Glutamatergic neuron (in vitro differentiated cells): ENCODE measurements at regions not wholly inside any gene's neighbourhood (a gene's known extent, or its start where the extent isn't known, plus 50 kb on each side); places are given as distances from the start of the nearest gene placed in this dataset.

Experiments used
- DNase-seq: peaks from one replicate; pipeline ENCODE4 v3.0.0; 2022
- H3K27ac Mint-ChIP-seq: one replicate; pipeline ENCODE4 v1.8.0; 2020; ENCODE audit warnings: mild to moderate bottlenecking, mixed read lengths, inconsistent platforms; ENCODE audit not compliant: unreplicated experiment
- H3K27me3 Mint-ChIP-seq: one replicate; pipeline ENCODE4 v1.8.0; 2020; ENCODE audit warnings: mild to moderate bottlenecking, moderate library complexity, mixed read lengths, inconsistent platforms; ENCODE audit not compliant: unreplicated experiment
- H3K36me3 Mint-ChIP-seq: one replicate; pipeline ENCODE4 v1.8.0; 2020; ENCODE audit warnings: mild to moderate bottlenecking, mixed read lengths, inconsistent platforms; ENCODE audit not compliant: unreplicated experiment
- H3K4me1 Mint-ChIP-seq: one replicate; pipeline ENCODE4 v1.8.0; 2020; ENCODE audit warnings: mild to moderate bottlenecking, low read depth, mixed read lengths, inconsistent platforms; ENCODE audit not compliant: unreplicated experiment
- H3K4me3 Mint-ChIP-seq: one replicate; pipeline ENCODE4 v1.8.0; 2020; ENCODE audit warnings: mild to moderate bottlenecking, mixed read lengths, inconsistent platforms; ENCODE audit not compliant: unreplicated experiment
- H3K9me3 Mint-ChIP-seq: one replicate; pipeline ENCODE4 v1.8.0; 2020; ENCODE audit warnings: mild to moderate bottlenecking, moderate library complexity, mixed read lengths, inconsistent platforms; ENCODE audit not compliant: unreplicated experiment
- CTCF ChIP-seq: fragments of 200-600 bp; sonication (generic); IDR thresholded peaks from one replicate; pipeline ENCODE4 v1.5.0; 2021; ENCODE audit not compliant: partially characterized antibody, unreplicated experiment

GRCh38 chr10:130707389-130707979 is 571.3 kb downstream of the GLRX3 start:
- H3K4me3 Mint-ChIP-seq, result no peak overlapping the region
- H3K4me1 Mint-ChIP-seq, result no peaks in the 10 kb centered on the region
- no peak for TF ChIP-seq CTCF
- H3K9me3 Mint-ChIP-seq, result peaks cover 7% of the 10 kb centered on the region
- no peak overlapping the region for H3K27ac Mint-ChIP-seq
- DNase-seq, result no peak
- H3K27me3 Mint-ChIP-seq, result peaks cover 7% of the 10 kb centered on the region
- H3K36me3 Mint-ChIP-seq, result no peaks in the 10 kb centered on the region

GRCh38 chr10:130708465-130709070 is 572.4 kb downstream of the GLRX3 start:
- H3K4me3 Mint-ChIP-seq, result no peak overlapping the region
- peaks cover 6% of the 10 kb centered on the region for H3K27me3 Mint-ChIP-seq
- no peaks in the 10 kb centered on the region for H3K4me1 Mint-ChIP-seq
- peaks cover 11% of the 10 kb centered on the region for H3K9me3 Mint-ChIP-seq
- H3K36me3 Mint-ChIP-seq, result no peaks in the 10 kb centered on the region
- no peak for DNase-seq
- TF ChIP-seq CTCF, result no peak
- no peak overlapping the region for H3K27ac Mint-ChIP-seq

GRCh38 chr10:130709415-130709814 is 573.2 kb downstream of the GLRX3 start:
- H3K9me3 Mint-ChIP-seq, result peaks cover 11% of the 10 kb centered on the region

GRCh38 chr10:130711072-130711471 is 574.9 kb downstream of the GLRX3 start:
- Mint-ChIP-seq H3K27me3 (peaks cover 7% of the 10 kb centered on the region), H3K9me3 (peaks cover 8% of the 10 kb centered on the region), H3K4me1 (no peaks in the 10 kb centered on the region), H3K27ac (no peak overlapping the region), H3K4me3 (no peak overlapping the region), H3K36me3 (no peaks in the 10 kb centered on the region)
- no peak for TF ChIP-seq CTCF
- DNase-seq, result no peak

More at GRCh38 chr10:130709415-130709814, 573.2 kb downstream of the GLRX3 start:
- H3K4me3 Mint-ChIP-seq, result no peak overlapping the region
- no peaks in the 10 kb centered on the region for H3K36me3 Mint-ChIP-seq
- DNase-seq, result no peak
- H3K27me3 Mint-ChIP-seq, result peaks cover 4% of the 10 kb centered on the region
- H3K4me1 Mint-ChIP-seq, result no peaks in the 10 kb centered on the region
- TF ChIP-seq CTCF, result no peak
- no peak overlapping the region for H3K27ac Mint-ChIP-seq

- Mint-ChIP-seq H3K27me3 (peaks cover 7% of the 10 kb centered on the region), H3K27ac (no peak overlapping the region), H3K4me1 (peaks cover 2% of the 10 kb centered on the region), H3K4me3 (no peak overlapping the region), H3K36me3 (no peaks in the 10 kb centered on the region), H3K9me3 (peaks cover 8% of the 10 kb centered on the region)
- DNase-seq, result no peak
- no peak for TF ChIP-seq CTCF
These were observed 576.9 kb downstream of the GLRX3 start for GRCh38 chr10:130713135-130713534.
